ENCODE measurements at regions not wholly inside any gene's neighbourhood (a gene's known extent, or its start where the extent isn't known, plus 50 kb on each side); places are given as distances from the start of the nearest gene placed in this dataset.

- no peak for TF ChIP-seq CREB1 (CRISPR knock-in tag; IDR thresholded peaks at IDR 0.05; ENCODE audit: low read depth)
- no peak for TF ChIP-seq CTCF (conservative IDR thresholded peaks at IDR 0.05; ENCODE audit: low read depth in 2 of 2)
Measured at GRCh38 chr22:49600891-49601431, 226.7 kb downstream of the BRD1 start.

All from GM23338 (cell line).